Spleen (tissue), 11 donors: ENCODE measurements at regions not wholly inside any gene's neighbourhood (a gene's known extent, or its start where the extent isn't known, plus 50 kb on each side); places are given as distances from the start of the nearest gene placed in this dataset.

Experiments
- DNase-seq: peaks from one replicate; pipeline ENCODE4 v3.0.0-alpha.2; 2020
- H3K27ac ChIP-seq, 8 donors: fragments of 200-600 bp; sonication (generic) in 7 of 8; 1 replicate in 4 of 8; 2 replicates in 4 of 8; pipeline versions ENCODE4 v1.5.0 to v1.8.0; 2016 to 2021; ENCODE audit warnings: inconsistent platforms in 4 of 8, mild to moderate bottlenecking in 4 of 8, moderate library complexity in 1 of 8
- H3K27me3 ChIP-seq, 7 donors: fragments of 200-600 bp; sonication (generic) in 6 of 7; replicated peaks in 1 of 7; 1 replicate in 4 of 7; 2 replicates in 3 of 7; pipeline versions ENCODE4 v1.5.0 to v1.8.0; 2016 to 2021; ENCODE audit warnings: inconsistent platforms in 3 of 7, mild to moderate bottlenecking in 1 of 7
- H3K36me3 ChIP-seq, 6 donors: fragments of 200-600 bp; sonication (generic) in 5 of 6; 1 replicate in 4 of 6; 2 replicates in 2 of 6; pipeline versions ENCODE4 v1.5.0 to v1.8.0; 2016 to 2021; ENCODE audit warnings: inconsistent platforms in 2 of 6
- H3K4me1 ChIP-seq, 6 donors: fragments of 200-600 bp; sonication (generic) in 5 of 6; 1 replicate in 3 of 6; 2 replicates in 3 of 6; pipeline versions ENCODE4 v1.5.0 to v1.8.0; 2016 to 2021; ENCODE audit warnings: inconsistent platforms in 3 of 6
- H3K4me3 ChIP-seq, 8 donors: fragments of 200-600 bp; sonication (generic) in 7 of 8; 1 replicate in 4 of 8; 2 replicates in 4 of 8; pipeline versions ENCODE4 v1.5.0 to v1.8.0; 2016 to 2021; ENCODE audit warnings: inconsistent platforms in 4 of 8, mild to moderate bottlenecking in 4 of 8, moderate library complexity in 2 of 8
- H3K9me3 ChIP-seq, 8 donors: fragments of 200-600 bp; sonication (generic) in 7 of 8; 1 replicate in 4 of 8; 2 replicates in 4 of 8; pipeline versions ENCODE4 v1.5.0 to v1.8.0; 2016 to 2021; ENCODE audit warnings: inconsistent platforms in 4 of 8
- POLR2A ChIP-seq, 3 donors: fragments of 450-650 bp; IDR thresholded peaks; one replicate each; pipeline ENCODE4 v1.5.1; 2017; ENCODE audit warnings: antibody characterized with exemption in 3 of 3, mild to moderate bottlenecking in 1 of 3
- POLR2AphosphoS5 ChIP-seq, 3 donors: sonication (generic); formaldehyde crosslinking; IDR thresholded peaks; one replicate each; pipeline ENCODE4 v1.5.1; 2017; ENCODE audit warnings: antibody characterized with exemption in 3 of 3
- WGBS, 5 donors: extraction: QIAGEN DNeasy Blood & Tissue Kit in 3 of 5; methylation state at CpG; one replicate each; pipeline versions ENCODE4 v1.1.5 to v1.1.7; 2013 to 2018; 5-methylcytosine and 5-hydroxymethylcytosine counted together
- intact Hi-C: fragments of 100-400 bp; cut with DNase I; formaldehyde crosslinking; loops from one replicate; pipeline ENCODE4 v1.15.0; 2023; ENCODE audit warnings: low total_unique reads
- TF ChIP-seq, protein P1 (sequence below), 11 experiments: fragments of 200-600 bp in 7 of 11; fragments of 450-650 bp in 4 of 11; sonication (generic) in 4 of 11; IDR thresholded peaks in 8 of 11; conservative IDR thresholded peaks in 3 of 11; 1 replicate in 7 of 11; 2 replicates in 4 of 11; pipeline versions ENCODE4 v1.4.0 to v1.8.0; 2016 to 2021; ENCODE audit warnings: antibody characterized with exemption in 11 of 11, inconsistent platforms in 4 of 11, mild to moderate bottlenecking in 1 of 11
- donor health status: healthy with polysubstance abuse.
- donor health status: DM: no; HTN: no; CAD: no; lungs with moderate emphysema.
- donor health status: DM: no; HTN: no; CAD: no.
- donor health status: Bipolar disorder and iron deficiency.
- donor health status: healthy.
- donor health status: DM: no; HTN: no; CAD: no.
- donor health status: DM: yes; HTN: yes; CAD: no.

DNA sequence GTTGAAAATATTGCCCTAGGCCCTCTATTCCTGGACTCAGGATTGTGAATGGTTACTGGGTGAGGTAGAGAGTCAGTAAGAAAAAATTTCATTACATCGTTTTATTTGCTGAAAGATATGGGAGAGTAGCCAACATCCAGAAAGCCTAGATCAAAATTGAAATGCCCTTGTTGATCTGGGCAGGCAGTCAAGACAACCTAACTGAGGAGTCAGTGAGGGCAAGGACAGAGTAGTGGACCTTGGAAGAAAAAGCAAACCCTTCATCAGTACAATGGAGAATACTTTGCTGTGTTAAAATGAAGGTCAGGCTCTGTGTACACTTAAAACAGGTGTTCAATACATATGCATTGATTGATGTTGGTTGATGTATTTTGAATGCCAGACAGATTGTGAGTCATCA is 576.7 kb downstream of the OLFM4 start:
- no peaks in the 10 kb centered on the region for H3K36me3 ChIP-seq
- H3K9me3 ChIP-seq, result peaks cover 0 to 23% (median 6%) of the 10 kb centered on the region in 8 donors
- no peaks in the 10 kb centered on the region for H3K27me3 ChIP-seq
- DNase-seq, result no peak
- TF ChIP-seq, protein P1, sequence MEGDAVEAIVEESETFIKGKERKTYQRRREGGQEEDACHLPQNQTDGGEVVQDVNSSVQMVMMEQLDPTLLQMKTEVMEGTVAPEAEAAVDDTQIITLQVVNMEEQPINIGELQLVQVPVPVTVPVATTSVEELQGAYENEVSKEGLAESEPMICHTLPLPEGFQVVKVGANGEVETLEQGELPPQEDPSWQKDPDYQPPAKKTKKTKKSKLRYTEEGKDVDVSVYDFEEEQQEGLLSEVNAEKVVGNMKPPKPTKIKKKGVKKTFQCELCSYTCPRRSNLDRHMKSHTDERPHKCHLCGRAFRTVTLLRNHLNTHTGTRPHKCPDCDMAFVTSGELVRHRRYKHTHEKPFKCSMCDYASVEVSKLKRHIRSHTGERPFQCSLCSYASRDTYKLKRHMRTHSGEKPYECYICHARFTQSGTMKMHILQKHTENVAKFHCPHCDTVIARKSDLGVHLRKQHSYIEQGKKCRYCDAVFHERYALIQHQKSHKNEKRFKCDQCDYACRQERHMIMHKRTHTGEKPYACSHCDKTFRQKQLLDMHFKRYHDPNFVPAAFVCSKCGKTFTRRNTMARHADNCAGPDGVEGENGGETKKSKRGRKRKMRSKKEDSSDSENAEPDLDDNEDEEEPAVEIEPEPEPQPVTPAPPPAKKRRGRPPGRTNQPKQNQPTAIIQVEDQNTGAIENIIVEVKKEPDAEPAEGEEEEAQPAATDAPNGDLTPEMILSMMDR (IDR thresholded peaks at IDR 0.05 in 8 of 11, conservative IDR thresholded peaks at IDR 0.05 in 3 of 11), result no peak
- no peak for TF ChIP-seq POLR2AphosphoS5 (IDR thresholded peaks at IDR 0.05)
- TF ChIP-seq POLR2A (IDR thresholded peaks at IDR 0.05), result no peak
- no peaks in the 10 kb centered on the region for H3K4me1 ChIP-seq
- WGBS, 5 donors, result 65 to 88% (median 79%) methylated on average over 1 of the region's 1 CpG
- intact Hi-C loops, result no loop called here
- H3K4me3 ChIP-seq, result no peak overlapping the region
- H3K27ac ChIP-seq, result no peak overlapping the region

DNA sequence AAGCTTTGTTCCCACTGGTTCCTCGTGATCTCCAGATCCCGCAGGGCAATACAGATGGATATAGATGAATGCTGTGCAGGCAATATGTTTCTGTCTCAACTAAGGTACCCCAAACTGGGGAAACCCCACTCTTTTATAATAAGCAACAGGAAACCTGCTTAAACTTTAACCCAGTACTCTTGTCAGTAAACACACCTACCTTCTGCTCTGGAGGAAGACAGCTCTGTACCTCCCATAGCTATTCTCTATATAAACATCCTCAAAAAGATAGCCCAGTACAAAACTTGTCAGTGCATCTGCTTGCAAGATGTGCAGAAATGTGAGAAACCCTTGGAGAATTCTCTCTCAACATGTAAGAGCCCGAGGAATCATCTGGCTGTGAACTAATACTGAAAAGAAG is 583.6 kb downstream of the OLFM4 start:
- H3K27ac ChIP-seq, result no peak overlapping the region
- H3K4me1 ChIP-seq, result no peaks in the 10 kb centered on the region
- no peak for DNase-seq
- intact Hi-C loops, result no loop called here
- H3K27me3 ChIP-seq, result no peaks in the 10 kb centered on the region
- no peak overlapping the region for H3K4me3 ChIP-seq
- H3K36me3 ChIP-seq, result no peaks in the 10 kb centered on the region
- WGBS, 5 donors, result 77 to 93% (median 85%) methylated on average over 3 of the region's 3 CpGs
- TF ChIP-seq POLR2A (IDR thresholded peaks at IDR 0.05), result no peak
- TF ChIP-seq, protein P1 (IDR thresholded peaks at IDR 0.05 in 8 of 11, conservative IDR thresholded peaks at IDR 0.05 in 3 of 11), result no peak
- TF ChIP-seq POLR2AphosphoS5 (IDR thresholded peaks at IDR 0.05), result no peak
- no peaks in the 10 kb centered on the region for H3K9me3 ChIP-seq

DNA sequence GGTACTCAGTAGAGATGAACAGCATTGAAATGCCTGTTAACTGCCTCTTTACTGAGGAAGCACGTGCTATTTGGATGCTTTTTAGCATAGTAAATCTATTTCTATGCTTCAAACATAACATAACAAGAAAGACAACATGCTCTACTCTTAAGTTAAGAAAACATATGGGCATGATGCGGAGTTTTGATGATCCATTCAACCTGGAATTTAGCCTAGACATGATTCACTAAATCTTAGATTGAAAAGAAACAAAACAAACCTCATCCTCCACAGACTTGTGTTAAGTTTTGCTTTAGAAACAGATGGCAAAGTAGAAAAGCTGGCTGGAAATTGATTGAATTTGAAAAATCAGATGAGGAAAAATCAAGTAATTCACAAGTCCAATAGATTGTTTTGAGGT is 593.8 kb downstream of the OLFM4 start:
- H3K9me3 ChIP-seq, result peaks cover 0 to under 1% (median 0%) of the 10 kb centered on the region in 8 donors
- H3K4me3 ChIP-seq, result no peak overlapping the region
- no peaks in the 10 kb centered on the region for H3K36me3 ChIP-seq
- no peak overlapping the region for H3K27ac ChIP-seq
- WGBS, 5 donors, result 13 to 45% (median 22%) methylated on average over 2 of the region's 2 CpGs
- intact Hi-C loops, result no loop called here
- H3K27me3 ChIP-seq, result no peaks in the 10 kb centered on the region
- H3K4me1 ChIP-seq, result no peaks in the 10 kb centered on the region
- TF ChIP-seq POLR2A (IDR thresholded peaks at IDR 0.05) (no peak), POLR2AphosphoS5 (IDR thresholded peaks at IDR 0.05) (no peak)
- DNase-seq, result no peak

DNA sequence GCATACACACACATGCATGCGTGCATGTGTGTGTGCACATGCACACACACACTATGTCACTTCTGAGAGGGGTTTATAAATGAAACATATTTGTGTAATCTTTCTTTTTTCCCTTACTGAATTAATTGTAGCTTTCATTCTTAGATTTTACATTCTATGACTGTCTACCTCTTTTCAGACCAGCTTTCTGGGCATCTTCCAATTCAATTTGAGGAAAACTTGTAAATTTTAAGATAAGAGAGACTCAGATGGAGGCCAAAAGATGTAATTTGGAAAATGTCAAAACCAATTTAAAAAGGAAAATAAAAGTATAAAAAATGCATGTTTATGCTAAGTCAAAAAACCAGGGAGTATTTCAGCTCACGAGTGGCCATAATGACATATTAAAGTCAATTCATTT is 594.5 kb downstream of the OLFM4 start:
- no peaks in the 10 kb centered on the region for H3K27me3 ChIP-seq
- no peak for DNase-seq
- no peak overlapping the region for H3K27ac ChIP-seq
- H3K9me3 ChIP-seq, result no peaks in the 10 kb centered on the region
- H3K36me3 ChIP-seq, result no peaks in the 10 kb centered on the region
- H3K4me3 ChIP-seq, result no peak overlapping the region
- intact Hi-C loops, result no loop called here
- 78 to 92% (median 79%) methylated on average over 2 of the region's 2 CpGs for WGBS, 5 donors
- TF ChIP-seq, protein P1 (IDR thresholded peaks at IDR 0.05 in 8 of 11, conservative IDR thresholded peaks at IDR 0.05 in 3 of 11), result no peak
- TF ChIP-seq POLR2AphosphoS5 (IDR thresholded peaks at IDR 0.05) (no peak), POLR2A (IDR thresholded peaks at IDR 0.05) (no peak)
- no peaks in the 10 kb centered on the region for H3K4me1 ChIP-seq

DNA sequence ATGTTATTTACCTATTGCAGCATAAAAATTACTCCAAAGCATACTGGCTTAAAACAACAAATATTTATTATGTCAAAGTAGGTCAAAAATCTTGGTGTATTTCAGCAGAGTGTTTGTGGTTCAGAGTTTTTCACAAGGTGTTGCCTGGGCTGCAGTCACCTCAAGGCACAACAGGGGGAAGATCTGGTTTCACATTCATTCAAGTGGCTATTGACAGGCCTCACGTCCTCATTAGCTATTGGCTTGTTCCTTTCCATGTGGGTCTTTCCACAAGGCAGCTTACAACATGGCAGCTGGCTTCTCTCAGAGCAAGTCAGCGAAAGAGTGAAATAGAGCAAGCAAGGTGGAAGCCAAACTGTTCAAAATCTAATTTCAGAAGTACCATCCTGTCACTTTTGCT is 602.9 kb downstream of the OLFM4 start:
- Histone ChIP-seq H3K9me3 (peaks cover 0 to 8% (median 0%) of the 10 kb centered on the region in 8 donors), H3K4me3 (no peak overlapping the region), H3K4me1 (no peaks in the 10 kb centered on the region), H3K27me3 (no peaks in the 10 kb centered on the region), H3K27ac (no peak overlapping the region), H3K36me3 (no peaks in the 10 kb centered on the region)
- 60 to 77% (median 66%) methylated on average over 2 of the region's 2 CpGs for WGBS, 5 donors
- intact Hi-C loops, result no loop called here
- no peak for DNase-seq
- TF ChIP-seq POLR2A (IDR thresholded peaks at IDR 0.05), result no peak
- TF ChIP-seq, protein P1 (IDR thresholded peaks at IDR 0.05 in 8 of 11, conservative IDR thresholded peaks at IDR 0.05 in 3 of 11), result no peak
- no peak for TF ChIP-seq POLR2AphosphoS5 (IDR thresholded peaks at IDR 0.05)
